ENCODE measurements at regions not wholly inside any gene's neighbourhood (a gene's known extent, or its start where the extent isn't known, plus 50 kb on each side); places are given as distances from the start of the nearest gene placed in this dataset.

DNA sequence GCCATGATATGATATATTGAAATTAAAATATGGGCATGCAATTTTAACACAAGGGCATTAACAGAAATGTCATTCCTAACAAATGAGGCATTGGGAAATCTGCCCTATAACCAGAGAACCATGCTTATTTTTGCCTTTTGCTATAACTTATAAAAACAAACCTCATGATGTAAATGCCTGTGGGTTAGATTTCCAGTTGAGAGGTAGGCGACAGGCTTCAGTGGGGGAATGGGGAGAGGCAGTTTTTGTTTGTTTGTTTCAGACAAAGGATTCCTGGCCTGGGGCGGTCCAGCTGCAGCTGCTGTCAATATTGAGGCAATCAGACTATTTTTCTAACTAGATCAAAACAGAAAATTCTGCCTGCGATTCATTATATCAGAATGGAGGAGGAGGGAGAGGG, 490.4 kb upstream of the CFAP20DC start:
- DNase-seq: no peak

DNA sequence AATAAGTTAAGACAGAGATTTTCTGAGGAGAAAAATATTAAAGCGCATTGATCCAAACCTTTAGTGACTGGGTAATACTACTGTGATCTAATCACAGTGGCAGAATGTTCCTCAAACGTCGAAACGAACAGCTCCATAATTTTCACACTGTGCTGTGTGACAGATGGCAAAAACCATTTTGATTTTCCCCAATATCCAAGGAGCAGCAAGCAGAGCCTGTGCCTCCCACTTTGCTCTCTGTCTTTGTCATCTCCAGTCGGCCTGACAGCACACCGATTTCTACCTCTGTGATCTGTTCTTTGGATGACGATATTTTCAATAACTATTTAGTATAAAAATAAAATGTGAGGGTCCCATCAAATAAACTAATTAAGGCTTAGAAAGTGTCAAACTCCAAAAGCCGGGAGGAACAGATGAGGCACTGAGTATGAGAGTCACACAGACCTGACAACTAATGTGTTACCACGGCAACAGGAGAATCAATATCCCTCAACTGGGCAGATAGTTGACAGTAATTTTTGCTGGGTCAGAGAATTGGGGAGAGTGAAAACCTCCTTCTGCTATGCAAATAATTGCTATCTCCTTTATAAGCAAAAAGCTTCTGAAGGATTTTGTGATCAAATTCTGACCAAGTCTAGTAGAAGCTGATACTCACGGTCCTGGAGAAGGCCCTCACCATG, 489.1 kb upstream of the CFAP20DC start:
- no peak for DNase-seq

DNA sequence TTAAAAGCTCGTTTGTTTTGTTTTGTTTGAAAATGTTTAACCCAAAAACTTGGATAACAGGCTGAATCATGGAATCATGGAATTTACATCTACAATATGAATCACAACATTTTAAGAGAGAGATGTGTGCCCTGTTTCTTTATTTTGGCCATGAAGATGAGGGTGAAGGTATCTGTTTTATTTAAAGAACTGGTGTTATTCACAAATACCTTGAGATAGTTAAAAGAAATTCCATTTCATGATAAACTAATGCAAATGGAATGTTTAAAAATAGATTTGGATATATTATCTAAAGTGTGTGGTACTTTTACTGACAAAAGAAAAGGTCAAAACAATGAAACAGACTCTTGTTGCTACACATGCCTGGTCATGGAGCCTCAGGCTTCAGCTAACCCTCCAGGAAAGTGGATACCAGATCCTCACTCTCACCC, 486.0 kb upstream of the CFAP20DC start:
- no peak for DNase-seq

DNA sequence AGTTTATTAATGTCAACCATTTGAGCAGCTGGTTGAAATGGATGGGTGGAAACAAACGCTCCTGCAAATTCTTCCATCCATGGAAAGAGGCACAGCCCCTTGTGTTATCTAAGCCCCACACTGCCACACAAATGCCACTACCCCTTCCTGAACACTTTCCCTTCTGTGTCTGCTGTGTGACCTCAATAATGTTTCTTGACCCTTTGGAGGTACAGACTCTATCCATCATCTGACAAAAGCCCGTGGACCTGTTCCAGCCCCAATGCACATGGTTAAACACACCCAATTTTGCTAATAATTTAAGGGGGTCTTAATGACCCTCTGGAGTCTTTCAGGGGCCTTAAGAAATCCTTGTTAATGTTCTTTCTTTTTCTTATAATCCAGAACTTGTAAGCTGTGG, 482.2 kb upstream of the CFAP20DC start:
- no peak for DNase-seq

DNA sequence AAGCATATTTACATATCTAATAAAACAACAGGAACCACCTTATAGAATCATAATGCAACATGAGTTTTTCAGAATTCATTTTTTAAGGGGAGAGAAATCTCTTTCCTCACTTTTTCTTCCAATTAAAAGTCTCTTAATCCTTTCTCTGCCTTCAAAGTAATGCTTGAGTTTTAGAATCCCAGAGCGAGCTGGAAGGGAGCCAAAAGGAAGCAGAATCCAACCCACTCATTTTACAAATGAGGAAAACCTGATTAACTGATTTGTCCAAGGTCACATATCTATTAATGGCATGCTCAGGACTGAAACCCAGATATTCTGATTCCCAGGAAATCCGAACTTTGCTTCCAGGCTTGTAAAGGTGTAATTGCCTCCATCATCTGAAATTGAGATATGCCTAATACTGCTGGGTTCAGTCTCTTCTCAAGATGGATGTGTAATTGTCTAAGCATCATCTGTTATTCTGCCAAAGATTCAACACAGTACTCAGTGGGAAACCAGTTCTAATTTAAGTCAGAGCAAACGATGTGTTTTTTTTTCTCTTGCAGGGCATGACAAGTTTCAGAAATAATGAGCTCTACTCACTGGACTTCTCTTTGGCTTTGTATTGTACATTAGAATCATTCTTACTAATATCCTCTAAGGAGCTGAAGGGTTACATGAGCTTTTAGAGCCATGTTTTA, 481.4 kb upstream of the CFAP20DC start:
- DNase-seq: no peak

DNA sequence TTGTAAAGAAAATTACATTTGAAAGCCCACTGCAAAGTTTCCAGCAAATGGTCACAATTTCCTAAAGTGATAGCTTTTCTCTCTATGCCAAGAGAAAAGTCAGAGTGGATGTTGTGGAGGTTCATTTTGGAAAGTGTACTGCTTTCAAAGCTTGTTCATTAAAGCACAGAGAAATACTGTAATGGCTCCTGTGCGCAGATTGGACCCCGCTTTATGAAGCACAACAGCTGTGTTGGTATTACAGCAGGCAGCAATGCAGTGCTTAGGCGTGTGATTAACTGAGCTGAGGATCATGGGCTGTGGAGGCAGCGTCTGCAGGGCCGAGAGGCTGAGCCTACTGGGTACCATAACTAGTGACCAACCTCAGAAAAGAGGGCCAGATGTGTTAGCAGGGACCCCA, 478.4 kb upstream of the CFAP20DC start:
- DNase-seq: no peak

DNA sequence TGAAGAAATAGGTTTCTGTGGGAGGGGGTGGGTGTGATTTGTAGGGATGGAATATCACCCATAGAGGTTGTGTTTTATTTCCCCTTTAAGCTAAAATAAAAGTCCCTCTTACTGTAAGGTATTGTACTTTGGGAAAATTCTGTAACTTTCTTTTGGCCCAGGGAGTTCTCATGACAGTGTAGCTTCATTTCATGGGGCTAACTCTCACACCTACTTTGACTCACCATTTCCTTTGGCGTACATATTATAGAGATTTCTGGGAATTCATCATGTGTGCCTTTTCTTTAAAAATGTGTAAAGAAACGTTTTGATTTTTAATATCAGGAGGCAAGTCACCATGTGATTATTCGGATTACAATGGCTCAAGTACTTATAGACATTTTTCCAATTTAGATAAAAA, 477.7 kb upstream of the CFAP20DC start:
- DNase-seq: no peak

DNA sequence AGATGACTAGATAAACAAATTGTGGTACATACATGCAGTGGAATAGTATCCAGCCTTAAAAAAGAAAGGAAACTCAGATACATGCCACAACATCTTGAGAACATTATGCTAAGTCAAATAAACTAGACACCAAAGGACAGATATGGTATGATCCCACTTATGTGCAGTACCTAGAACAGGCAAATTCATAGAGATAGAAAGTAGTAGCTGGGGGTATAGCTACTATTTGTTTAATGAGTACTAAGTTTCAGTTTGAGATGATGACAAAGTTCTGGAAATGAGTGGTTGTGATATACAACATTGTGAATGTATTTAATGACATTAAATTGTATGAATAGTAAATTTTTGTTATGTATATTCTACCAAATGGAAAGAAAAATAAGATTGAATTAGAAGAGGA, 477.2 kb upstream of the CFAP20DC start:
- DNase-seq: no peak

DNA sequence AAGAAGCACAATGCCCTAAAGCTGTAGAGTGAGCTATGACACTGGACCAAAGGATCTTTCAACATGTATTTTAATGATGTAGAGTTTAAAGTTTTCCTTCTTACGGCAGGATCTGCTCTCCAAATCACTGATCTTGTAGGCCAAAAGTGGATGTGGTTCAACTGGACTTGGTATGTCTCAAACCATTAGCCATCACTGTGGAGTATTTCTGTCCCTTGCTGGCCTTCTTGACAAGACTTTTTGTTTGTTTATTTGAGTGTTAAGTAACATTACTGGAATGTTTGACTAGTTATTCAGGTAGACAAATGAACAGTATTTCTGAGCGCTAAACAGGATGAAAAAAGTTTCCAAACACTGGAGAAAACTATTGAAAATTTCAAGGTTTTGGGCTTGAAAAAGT, 472.7 kb upstream of the CFAP20DC start:
- no peak for DNase-seq

DNA sequence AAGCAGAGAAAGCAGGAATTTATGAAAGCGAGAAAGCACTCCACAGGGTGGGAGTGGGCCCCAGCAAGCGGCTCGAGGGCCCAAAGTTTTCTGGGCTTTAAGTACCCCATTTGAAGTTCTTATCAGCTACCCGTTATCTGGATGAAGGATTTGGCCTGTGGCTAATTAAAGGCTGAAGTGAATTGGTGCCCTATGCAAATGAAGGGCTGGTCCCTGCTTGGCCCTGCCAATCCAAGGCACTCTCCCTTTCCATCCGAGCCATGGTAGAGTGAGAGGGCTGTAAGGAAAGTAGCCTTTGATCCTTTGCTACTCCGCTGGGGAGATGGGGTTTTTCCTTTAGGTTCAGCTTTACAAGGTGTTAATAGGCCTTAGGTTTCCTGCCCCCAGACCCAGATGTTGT, 469.3 kb upstream of the CFAP20DC start:
- DNase-seq: no peak

DNA sequence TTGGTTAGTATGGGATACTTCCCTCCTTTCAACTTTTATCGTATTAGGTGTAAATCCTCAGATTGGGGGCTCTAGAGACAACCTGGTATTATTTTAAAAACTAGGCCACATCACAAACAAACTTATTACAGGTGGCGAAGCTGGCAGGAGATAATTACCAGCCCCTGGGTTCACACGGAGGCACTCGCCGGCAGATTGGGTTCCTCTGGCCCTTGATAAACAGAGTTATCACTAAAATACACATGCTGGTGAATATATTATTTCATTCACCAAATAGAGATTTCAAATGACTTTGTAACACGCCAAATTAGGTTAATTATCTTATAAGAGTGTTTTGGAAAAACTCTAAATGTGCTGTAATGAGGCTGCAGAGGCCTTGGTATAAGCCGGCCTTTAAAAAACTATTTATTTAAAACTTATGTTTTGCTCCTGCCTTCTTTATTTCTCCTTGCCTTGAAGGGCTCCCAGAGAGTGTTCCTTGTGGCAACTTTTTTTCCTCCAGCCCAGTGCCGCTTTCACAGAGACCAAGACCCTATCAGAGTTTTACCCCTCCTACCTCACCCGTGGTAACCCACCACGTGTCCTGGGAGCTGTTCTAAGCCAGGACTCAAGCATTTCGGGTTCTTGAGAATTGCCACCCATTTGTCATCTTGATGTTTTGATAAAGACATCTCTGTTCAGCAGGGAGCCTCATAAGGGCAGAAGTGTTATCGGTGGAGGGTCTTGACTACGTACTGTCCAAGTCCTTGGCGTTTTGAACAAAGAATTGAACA, 468.6 kb upstream of the CFAP20DC start:
- DNase-seq: no peak

DNA sequence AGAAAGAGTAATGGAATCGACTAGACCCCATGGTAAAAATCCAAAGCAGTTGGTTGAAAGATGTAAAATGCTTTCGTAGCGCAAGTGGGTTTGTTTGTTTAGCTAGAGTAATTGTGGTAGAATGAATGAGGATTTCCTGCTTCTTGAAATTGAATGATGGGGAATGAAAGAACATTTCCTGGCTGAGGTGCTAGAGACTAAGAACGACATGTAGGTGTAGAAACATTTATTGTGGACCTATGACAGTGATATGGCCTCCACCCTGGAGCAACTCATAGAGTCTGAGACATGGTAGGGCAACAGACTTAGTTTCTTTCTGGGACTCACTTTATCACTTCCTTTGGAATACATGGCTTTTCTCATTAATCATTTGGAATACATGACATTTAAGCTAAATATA, 467.6 kb upstream of the CFAP20DC start:
- DNase-seq: no peak

DNA sequence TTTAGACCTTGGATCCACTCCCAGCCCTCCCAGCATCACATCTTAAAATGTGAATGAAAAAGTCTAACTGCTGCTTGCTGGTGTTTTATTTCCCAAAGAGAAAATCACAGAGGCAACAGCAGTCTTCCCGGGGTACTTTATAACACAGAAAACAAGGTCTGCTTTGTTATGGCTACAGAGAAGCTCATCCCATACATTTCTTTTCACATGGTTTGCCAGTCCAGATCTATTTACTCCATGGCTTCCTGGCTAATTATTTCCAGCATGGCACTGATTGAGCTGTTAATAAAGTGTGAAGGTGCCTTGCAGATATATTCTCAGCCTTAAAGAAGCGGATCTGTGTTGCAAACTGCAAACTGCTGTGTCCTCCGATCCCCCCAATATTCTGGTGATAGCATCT, 466.1 kb upstream of the CFAP20DC start:
- DNase-seq: no peak

DNA sequence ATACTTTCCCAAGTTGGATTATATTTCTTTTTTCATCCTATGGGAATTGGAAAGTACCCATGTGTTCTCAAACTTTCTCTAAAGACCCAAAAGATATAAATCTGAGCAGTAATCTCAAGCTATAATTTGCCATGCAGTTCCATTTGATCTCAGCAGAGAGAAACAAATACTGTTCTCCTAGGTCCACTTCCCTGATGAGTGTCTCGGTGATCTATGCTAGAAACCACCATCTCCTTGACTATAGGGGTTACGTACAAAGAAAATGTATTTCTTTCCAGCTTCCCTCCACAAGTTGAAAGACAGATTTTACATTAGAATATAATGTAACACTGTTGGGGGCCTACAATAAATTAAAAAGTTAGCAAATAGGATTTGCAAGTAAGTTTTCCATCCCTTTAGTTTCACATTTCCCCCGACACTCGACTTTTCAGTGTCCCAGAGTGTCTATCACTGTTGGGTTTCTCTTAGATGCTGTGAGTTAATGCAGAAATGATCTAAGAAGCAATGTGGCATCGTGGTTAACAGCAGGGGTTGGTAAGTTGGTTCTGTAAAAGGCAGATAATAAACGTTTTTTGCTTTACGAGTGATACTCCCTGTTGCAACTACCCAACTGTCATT, 465.1 kb upstream of the CFAP20DC start:
- no peak for DNase-seq

DNA sequence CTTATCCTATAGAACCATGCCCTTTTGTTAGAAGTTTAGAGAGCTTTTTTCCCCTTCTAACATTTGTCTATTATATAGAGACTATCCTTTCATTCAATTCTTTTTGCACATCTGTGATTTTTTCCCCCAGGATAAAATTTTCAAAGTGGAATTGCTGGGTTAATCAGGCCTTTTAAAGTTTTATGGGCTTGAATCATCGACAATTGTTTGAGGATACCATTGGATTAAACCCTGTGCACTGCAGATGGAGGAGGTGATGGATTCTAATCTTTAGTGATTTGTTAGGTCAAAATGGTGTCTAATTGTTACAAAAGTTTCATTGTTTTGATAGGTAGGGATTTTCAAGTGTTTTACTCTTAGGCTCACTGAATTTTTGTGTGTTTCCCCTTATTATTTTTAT, 463.7 kb upstream of the CFAP20DC start:
- no peak for DNase-seq

DNA sequence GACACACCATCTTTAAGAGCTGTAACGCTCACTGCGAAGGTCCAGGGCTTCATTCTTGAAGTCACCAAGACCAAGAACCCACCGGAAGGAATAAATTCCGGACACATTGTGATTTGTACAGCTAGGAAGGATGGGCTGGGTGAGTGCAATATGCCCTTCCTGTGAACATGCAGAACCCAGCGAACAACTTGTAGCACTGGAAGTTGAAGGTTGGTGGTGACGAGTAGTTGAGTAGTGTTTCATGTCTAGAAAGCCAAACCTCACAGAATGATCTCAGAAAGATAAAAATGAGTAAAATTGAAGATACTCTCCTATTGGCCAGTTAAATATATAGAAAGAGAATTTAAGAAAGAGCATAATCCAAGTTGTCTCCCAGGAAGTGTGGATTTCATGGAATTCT, 462.2 kb upstream of the CFAP20DC start:
- no peak for DNase-seq

DNA sequence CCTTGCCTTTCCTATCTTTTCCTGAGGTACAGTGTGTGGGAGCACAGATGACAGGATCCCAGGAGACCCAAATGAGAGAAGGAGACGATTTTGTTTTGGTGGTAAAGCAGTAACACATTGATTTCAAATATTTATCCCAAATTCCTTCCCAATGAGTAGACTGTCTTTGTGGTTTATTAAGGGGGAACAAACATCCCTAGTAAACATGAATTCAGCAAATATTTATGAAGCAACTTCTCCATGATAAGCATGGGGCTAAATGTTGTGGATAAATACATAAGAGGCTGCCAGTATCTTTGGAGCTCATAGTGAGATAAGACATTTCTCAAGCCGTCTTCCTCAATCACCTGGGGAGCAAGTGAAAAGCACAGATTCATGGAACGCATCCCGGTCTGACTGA, 460.8 kb upstream of the CFAP20DC start:
- DNase-seq: no peak

DNA sequence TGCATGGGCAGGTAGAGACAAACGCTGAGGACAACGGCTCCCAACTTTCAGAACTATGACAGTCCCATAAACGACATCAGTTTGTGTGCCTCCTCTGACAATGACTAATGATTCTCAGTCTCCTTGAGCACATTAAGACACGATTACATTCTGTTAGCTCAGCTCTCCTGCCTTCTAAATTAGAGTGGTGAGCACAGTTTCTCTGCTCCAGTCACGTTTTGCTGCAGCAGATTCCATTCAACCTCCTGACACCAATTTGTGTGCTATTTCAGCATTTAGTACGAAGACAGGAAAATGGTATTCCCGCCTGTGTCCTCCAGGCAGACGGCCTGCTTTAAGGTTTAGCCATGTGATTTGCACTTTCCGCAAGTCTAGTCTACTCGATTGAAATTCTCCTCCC, 458.4 kb upstream of the CFAP20DC start:
- no peak for DNase-seq

DNA sequence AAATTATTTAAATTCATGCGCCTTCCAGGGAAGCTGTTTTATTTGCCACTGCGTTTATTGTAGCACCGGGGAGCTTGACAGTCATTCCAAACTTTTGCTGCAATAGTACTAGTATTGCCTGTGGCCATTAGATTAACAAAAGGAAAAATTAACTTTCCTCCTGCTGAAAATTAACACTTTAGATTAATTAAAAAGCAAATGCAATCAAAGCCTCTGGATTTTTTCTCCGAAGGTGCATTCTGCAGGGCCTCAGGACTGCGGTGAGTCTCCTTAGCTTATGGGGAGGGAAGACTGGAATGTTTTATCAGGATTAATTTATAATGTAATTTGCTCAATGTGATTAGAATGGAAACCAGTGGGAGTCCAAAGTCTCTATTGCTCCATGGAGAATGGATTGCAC, 456.4 kb upstream of the CFAP20DC start:
- no peak for DNase-seq

DNA sequence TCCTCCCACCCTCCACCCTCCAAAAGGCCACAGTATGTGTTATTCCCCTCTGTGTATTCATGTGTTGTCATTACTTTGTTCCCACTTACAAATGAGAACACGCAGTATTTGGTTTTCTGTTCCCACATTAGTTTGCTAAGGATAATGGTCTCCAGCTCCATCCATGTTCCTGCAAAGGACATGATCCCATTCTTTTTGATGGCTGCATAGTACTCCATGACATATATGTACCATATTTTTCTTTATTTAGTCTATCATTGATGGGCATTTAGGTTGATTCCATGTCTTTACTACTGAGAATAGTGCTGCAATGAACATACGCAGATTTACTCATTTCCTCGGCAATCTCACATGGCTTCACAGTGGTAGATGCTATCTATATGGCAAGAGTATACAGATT, 453.6 kb upstream of the CFAP20DC start:
- no peak for DNase-seq

DNA sequence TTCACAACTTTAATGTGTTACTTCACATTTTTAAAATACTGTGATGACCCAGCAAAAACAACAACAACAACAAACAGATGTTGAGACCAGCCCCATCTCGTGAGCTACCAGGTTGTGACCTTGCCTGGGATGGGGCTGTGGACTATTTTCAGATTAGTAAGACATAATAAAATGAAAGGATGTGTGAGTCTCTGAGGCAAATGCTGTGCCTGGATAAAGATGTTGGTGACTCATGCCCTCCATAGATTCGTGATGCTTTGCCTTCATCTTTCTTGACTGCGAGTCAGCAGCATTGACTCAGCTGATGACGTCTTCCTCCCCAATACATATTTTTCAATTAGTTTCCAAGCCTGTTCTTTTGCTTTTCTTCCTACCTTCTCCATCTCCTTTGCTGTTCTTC, 453.0 kb upstream of the CFAP20DC start:
- DNase-seq: no peak

DNA sequence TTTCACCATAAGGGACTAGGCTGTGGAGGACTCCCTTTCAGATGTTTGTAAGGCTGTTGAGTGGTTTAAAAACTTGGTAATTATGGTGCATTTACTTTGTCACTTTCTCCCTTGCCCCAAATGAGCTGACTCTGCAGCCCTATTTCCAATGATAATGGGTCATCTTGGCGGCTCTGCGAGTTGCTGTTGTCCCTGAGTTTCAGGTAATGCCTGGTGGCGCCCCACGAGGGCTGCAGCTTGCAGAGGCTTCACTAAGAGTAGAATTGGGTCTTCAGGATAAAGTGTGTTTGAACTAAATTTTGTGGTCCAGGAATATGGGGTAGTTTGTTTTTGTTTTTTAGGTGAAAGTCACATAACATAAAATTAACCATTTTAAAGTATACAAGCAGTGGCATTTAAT, 450.1 kb upstream of the CFAP20DC start:
- no peak for DNase-seq

DNA sequence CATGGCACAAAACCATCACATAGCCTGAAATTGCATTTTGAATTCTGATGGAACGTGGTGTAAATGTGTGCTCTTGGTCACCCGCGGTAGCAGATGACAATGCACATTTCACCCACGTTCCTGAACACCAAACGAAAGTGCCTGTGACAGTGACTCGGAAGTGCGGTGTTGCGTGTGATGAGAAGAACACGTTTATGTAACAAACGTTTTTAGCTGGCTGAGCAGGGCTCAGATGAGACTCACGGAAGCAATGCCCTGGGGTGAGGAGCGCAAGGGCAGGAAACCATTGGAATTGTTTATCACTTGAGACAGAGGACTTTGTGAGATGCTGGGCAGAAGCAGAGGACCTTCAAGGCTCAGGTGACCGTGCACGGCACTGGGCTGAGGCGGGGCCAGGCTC, 449.2 kb upstream of the CFAP20DC start:
- no peak for DNase-seq

DNA sequence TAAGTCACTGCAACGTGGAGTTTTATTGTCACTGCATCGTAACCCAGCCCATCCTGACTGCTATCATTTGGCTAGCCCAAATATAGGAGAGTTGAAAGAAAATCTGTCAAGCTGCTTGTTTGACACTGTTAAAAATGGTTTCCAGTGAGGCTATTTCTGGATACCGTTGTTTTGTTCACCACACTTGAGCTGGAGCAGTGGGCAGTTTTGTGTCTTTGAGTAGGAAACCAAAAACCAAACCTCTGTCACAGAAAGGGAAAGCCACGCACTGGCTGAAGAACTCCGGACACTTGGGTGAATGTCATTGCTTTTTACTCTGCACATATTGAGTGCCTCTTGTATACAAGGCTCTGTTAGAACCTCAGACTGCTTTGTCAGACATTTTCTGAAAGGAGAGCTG, 446.4 kb upstream of the CFAP20DC start:
- no peak for DNase-seq

All from inflammatory macrophage (primary cell).